ENCODE measurements at regions not wholly inside any gene's neighbourhood (a gene's known extent, or its start where the extent isn't known, plus 50 kb on each side); places are given as distances from the start of the nearest gene placed in this dataset.

GRCh38 chr2:12236136-12236844 is 480.4 kb upstream of the TRIB2 start:
- TF ChIP-seq CTCF (IDR thresholded peaks at IDR 0.05) (no peak), POLR2A (IDR thresholded peaks at IDR 0.05) (no peak)
